Peyer's patch (tissue), 4 donors: ENCODE measurements at regions not wholly inside any gene's neighbourhood (a gene's known extent, or its start where the extent isn't known, plus 50 kb on each side); places are given as distances from the start of the nearest gene placed in this dataset.
"Not testable (repeated sequence)": the region's sequence is repeated elsewhere in the genome, so short reads cannot be mapped to it uniquely, and the experiment has no call there.

Source experiments
- CTCF ChIP-seq, 6 experiments: fragments of 450-650 bp in 4 of 6; fragments of 200-600 bp in 2 of 6; sonication (generic) in 1 of 6; IDR thresholded peaks; one replicate each; pipeline ENCODE4 v1.5.1; 2017 to 2019; ENCODE audit warnings: antibody characterized with exemption in 6 of 6, mild to moderate bottlenecking in 3 of 6, moderate library complexity in 1 of 6
- POLR2A ChIP-seq, 2 donors: fragments of 450-650 bp; IDR thresholded peaks; one replicate each; pipeline ENCODE4 v1.5.1; 2017; ENCODE audit warnings: antibody characterized with exemption in 2 of 2, mild to moderate bottlenecking in 2 of 2, moderate library complexity in 2 of 2

- TF ChIP-seq POLR2A, CTCF (IDR thresholded peaks at IDR 0.05): not testable (repeated sequence)
Observed at GRCh38 chr15:69879963-69880362, 217.8 kb downstream of the TLE3 start.
